Thyroid gland (tissue), 4 donors: ENCODE measurements at regions not wholly inside any gene's neighbourhood (a gene's known extent, or its start where the extent isn't known, plus 50 kb on each side); places are given as distances from the start of the nearest gene placed in this dataset.

Experiments used
- DNase-seq, 2 donors: peaks; one replicate each; pipeline ENCODE4 v3.0.0-alpha.2; 2019
- H3K27ac ChIP-seq, 3 donors: fragments of 200-600 bp; sonication (generic); 1 replicate in 2 of 3; 2 replicates in 1 of 3; pipeline ENCODE4 v1.5.1; 2016 to 2019; ENCODE audit warnings: mild to moderate bottlenecking in 1 of 3, moderate library complexity in 1 of 3
- H3K27me3 ChIP-seq: fragments of 200-600 bp; sonication (generic); one replicate; pipeline ENCODE4 v1.5.1; 2019
- H3K36me3 ChIP-seq, 2 donors: fragments of 200-600 bp; sonication (generic); one replicate each; pipeline ENCODE4 v1.5.1; 2016 to 2019
- H3K4me1 ChIP-seq, 2 donors: fragments of 200-600 bp; sonication (generic); one replicate each; pipeline ENCODE4 v1.5.1; 2017 to 2019
- H3K4me3 ChIP-seq, 3 donors: fragments of 200-600 bp; sonication (generic); replicated peaks in 1 of 3; 1 replicate in 2 of 3; 2 replicates in 1 of 3; pipeline ENCODE4 v1.5.1; 2016; ENCODE audit warnings: mild to moderate bottlenecking in 1 of 3
- H3K9me3 ChIP-seq: fragments of 200-600 bp; sonication (generic); one replicate; pipeline ENCODE4 v1.5.1; 2017
- POLR2A ChIP-seq, 2 donors: fragments of 450-650 bp; IDR thresholded peaks; one replicate each; pipeline ENCODE4 v1.6.1; 2017; ENCODE audit warnings: antibody characterized with exemption in 2 of 2, mild to moderate bottlenecking in 2 of 2, moderate library complexity in 1 of 2
- WGBS, 2 donors: methylation state at CpG; one replicate each; pipeline ENCODE4 v1.1.5; 2017; 5-methylcytosine and 5-hydroxymethylcytosine counted together
- intact Hi-C: fragments of 100-400 bp; cut with DNase I; formaldehyde crosslinking; loops from one replicate; pipeline ENCODE4 v1.15.1; 2023
- TF ChIP-seq, protein P1 (sequence below), 6 experiments: fragments of 200-600 bp in 3 of 6; fragments of 450-650 bp in 3 of 6; sonication (generic) in 3 of 6; IDR thresholded peaks; one replicate each; pipeline ENCODE4 v1.5.1; 2016 to 2019; ENCODE audit warnings: antibody characterized with exemption in 6 of 6, mild to moderate bottlenecking in 2 of 6, inconsistent platforms in 1 of 6, moderate library complexity in 1 of 6

DNA sequence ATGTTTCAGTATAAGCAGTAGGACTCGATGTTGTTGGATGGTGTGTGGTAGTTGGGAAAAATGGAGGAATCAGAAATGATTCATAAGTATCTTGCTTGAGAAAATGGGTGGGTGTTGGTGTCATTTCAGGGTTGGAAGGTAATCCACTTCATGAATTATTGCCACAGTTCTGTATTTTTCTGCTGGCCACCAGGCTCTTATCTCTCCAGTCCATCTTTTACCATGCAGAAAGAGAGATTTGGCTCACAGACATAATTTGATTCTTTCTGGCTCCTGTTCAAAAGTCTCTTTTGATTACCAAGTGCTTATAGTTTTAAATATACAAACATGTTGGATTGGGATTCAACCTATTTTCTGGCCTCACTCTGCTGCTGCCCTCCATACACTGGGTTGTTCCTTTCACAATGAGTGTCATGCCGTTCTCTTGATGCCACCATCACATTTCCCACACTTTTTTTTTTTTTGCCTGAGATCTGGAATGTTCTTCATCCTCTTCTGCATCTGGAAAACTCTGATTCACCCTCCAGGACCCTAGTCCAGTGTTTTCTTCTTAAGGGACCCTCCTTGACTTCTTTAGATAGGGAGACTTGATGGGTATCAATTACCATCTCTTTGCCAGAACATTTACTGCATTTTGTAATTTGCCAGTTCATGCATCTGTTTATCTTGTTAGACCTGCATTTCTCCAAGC lies 69.4 kb upstream of the GAP43 start:
- intact Hi-C loops = no loop called here
- no peaks in the 10 kb centered on the region for H3K27me3 ChIP-seq
- H3K9me3 ChIP-seq = no peaks in the 10 kb centered on the region
- WGBS, 2 donors = 84 to 91% methylated on average over 2 of the region's 2 CpGs
- no peak overlapping the region for H3K27ac ChIP-seq
- no peak for DNase-seq
- H3K36me3 ChIP-seq = no peaks in the 10 kb centered on the region
- TF ChIP-seq, protein P1, sequence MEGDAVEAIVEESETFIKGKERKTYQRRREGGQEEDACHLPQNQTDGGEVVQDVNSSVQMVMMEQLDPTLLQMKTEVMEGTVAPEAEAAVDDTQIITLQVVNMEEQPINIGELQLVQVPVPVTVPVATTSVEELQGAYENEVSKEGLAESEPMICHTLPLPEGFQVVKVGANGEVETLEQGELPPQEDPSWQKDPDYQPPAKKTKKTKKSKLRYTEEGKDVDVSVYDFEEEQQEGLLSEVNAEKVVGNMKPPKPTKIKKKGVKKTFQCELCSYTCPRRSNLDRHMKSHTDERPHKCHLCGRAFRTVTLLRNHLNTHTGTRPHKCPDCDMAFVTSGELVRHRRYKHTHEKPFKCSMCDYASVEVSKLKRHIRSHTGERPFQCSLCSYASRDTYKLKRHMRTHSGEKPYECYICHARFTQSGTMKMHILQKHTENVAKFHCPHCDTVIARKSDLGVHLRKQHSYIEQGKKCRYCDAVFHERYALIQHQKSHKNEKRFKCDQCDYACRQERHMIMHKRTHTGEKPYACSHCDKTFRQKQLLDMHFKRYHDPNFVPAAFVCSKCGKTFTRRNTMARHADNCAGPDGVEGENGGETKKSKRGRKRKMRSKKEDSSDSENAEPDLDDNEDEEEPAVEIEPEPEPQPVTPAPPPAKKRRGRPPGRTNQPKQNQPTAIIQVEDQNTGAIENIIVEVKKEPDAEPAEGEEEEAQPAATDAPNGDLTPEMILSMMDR (IDR thresholded peaks at IDR 0.05) = no peak
- no peak for TF ChIP-seq POLR2A (IDR thresholded peaks at IDR 0.05)
- no peaks in the 10 kb centered on the region for H3K4me1 ChIP-seq
- no peak overlapping the region for H3K4me3 ChIP-seq

DNA sequence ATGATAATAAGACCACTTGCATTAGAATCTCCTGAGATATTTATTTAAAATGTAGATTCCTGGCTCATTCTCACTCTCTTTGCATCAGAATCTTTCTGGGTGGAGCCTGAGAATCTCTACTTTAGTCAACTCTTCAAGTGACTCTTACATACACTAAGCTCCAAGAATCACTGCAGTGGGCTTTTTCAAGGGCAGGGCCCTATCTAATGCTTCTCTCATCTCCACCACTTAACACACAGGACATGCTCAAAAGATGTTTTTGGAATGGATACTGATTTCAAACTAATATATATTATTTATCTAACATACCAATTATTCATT lies 68.9 kb upstream of the GAP43 start:
- intact Hi-C loops = no loop called here
- no peaks in the 10 kb centered on the region for H3K4me1 ChIP-seq
- no peak for TF ChIP-seq POLR2A (IDR thresholded peaks at IDR 0.05)
- TF ChIP-seq, protein P1 (IDR thresholded peaks at IDR 0.05) = no peak
- H3K27ac ChIP-seq = no peak overlapping the region
- no peak overlapping the region for H3K4me3 ChIP-seq
- H3K9me3 ChIP-seq = no peaks in the 10 kb centered on the region
- DNase-seq = no peak
- no peaks in the 10 kb centered on the region for H3K27me3 ChIP-seq
- H3K36me3 ChIP-seq = no peaks in the 10 kb centered on the region

DNA sequence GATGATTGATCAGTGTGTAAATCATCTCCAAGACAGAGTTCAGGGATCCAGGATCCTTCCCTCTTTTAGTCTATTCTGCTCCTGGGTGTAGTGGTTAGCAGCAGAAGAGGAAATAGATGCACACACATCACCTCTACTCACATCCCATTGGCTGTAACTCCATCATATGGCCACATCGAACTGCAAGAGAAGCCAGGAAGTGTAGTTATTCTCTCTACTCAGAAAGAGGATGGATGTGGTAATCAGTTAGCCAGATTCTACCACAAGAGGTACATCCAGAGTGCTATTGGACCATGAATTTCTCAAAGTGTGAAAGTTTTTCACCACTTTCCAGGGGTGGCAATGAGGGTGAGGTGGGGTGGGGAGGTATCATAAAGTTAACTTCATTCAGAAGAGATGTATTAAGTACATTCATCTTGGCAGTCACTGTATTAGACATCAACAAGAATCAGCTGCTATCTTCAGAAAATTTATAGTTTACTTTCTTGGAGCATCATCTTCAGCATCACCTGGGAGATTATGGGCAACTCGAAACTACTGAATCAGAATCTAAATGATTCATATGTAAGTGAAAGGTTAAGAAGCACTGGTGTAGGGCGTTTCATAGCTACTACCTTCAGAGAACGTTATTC lies 60.6 kb upstream of the GAP43 start:
- H3K4me3 ChIP-seq = no peak overlapping the region
- WGBS, 2 donors = 85 to 87% methylated on average over 4 of the region's 4 CpGs
- TF ChIP-seq, protein P1 (IDR thresholded peaks at IDR 0.05) = no peak
- no peak for TF ChIP-seq POLR2A (IDR thresholded peaks at IDR 0.05)
- H3K36me3 ChIP-seq = no peaks in the 10 kb centered on the region
- no peak overlapping the region for H3K27ac ChIP-seq
- DNase-seq = no peak
- no peaks in the 10 kb centered on the region for H3K4me1 ChIP-seq
- no peaks in the 10 kb centered on the region for H3K27me3 ChIP-seq
- no peaks in the 10 kb centered on the region for H3K9me3 ChIP-seq
- intact Hi-C loops = no loop called here

DNA sequence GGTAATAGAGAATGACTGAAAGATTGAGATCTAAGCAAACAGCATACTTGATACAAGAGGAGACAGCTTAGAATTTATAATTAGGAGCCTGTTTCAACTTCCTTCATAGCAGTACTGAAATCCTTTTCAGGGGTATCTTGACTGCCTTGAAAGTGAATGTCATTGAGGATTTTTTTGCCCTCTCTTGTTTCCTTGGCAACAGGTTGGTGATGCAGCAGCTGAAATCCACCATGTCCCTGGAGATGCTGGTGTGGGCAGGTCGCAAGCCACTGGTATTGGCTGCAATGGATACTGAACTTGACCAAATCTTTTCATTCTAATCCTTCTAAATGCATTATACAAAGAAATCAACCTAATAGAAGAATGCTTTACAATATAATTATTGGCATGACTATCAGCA lies 59.3 kb upstream of the GAP43 start:
- H3K36me3 ChIP-seq = no peaks in the 10 kb centered on the region
- WGBS, 2 donors = 87 to 100% methylated on average over 1 of the region's 1 CpG
- no peak for DNase-seq
- H3K9me3 ChIP-seq = no peaks in the 10 kb centered on the region
- H3K27ac ChIP-seq = no peak overlapping the region
- TF ChIP-seq, protein P1 (IDR thresholded peaks at IDR 0.05) = no peak
- TF ChIP-seq POLR2A (IDR thresholded peaks at IDR 0.05) = no peak
- no peak overlapping the region for H3K4me3 ChIP-seq
- H3K4me1 ChIP-seq = no peaks in the 10 kb centered on the region
- intact Hi-C loops = no loop called here
- H3K27me3 ChIP-seq = no peaks in the 10 kb centered on the region

DNA sequence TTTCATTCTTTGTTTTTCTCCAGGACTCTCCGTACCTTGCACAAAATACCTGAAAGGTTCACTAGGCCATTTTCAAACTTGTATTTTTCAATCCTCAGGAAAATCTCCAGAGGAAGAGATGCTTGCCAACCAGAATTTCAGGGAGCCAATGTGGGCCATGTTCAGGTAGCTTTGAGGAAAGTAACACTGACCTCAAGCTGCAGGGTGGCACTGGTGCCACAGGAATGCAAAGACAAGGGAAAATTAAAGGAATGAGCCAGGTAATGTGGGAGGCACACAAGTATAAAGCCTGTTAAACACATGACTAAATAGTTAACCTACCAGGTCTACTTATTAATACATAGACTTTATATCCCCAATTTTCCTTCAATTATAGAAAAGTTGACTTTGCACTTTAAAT lies 51.9 kb upstream of the GAP43 start:
- intact Hi-C loops = no loop called here
- Histone ChIP-seq H3K27me3 (no peaks in the 10 kb centered on the region), H3K4me1 (no peaks in the 10 kb centered on the region), H3K36me3 (no peaks in the 10 kb centered on the region), H3K4me3 (no peak overlapping the region), H3K9me3 (no peaks in the 10 kb centered on the region), H3K27ac (no peak overlapping the region)
- TF ChIP-seq POLR2A (IDR thresholded peaks at IDR 0.05) = no peak
- no peak for DNase-seq
- WGBS, 2 donors = 76 to 91% methylated on average over 1 of the region's 1 CpG
